ENCODE measurements at regions not wholly inside any gene's neighbourhood (a gene's known extent, or its start where the extent isn't known, plus 50 kb on each side); places are given as distances from the start of the nearest gene placed in this dataset.
"Not testable (repeated sequence)": the region's sequence is repeated elsewhere in the genome, so short reads cannot be mapped to it uniquely, and the experiment has no call there.

- intact Hi-C loops (cut with DNase I; ENCODE audit: low total_unique reads), result no loop called here
- H3K9me3 ChIP-seq, result no peaks in the 10 kb centered on the region
- no peak overlapping the region for H3K4me3 ChIP-seq
- peaks cover 0 to 6% (median 0%) of the 10 kb centered on the region in 4 donors for H3K4me1 ChIP-seq
- H3K36me3 ChIP-seq, result no peaks in the 10 kb centered on the region
- no peaks in the 10 kb centered on the region for H3K27me3 ChIP-seq
- no peak overlapping the region for H3K27ac ChIP-seq
- no peak for DNase-seq
- no peak for TF ChIP-seq CTCF (IDR thresholded peaks at IDR 0.05)
Observed at GRCh38 chr7:83259064-83259463, 96.4 kb upstream of the PCLO start.

- DNase-seq, result no peak
- no peak overlapping the region for H3K27ac ChIP-seq
- no peaks in the 10 kb centered on the region for H3K27me3 ChIP-seq
- H3K4me3 ChIP-seq, result no peak overlapping the region
- H3K9me3 ChIP-seq, result peaks cover 0 to 5% (median 0%) of the 10 kb centered on the region in 3 donors
- intact Hi-C loops (cut with DNase I; ENCODE audit: low total_unique reads), result no loop called here
- TF ChIP-seq CTCF (IDR thresholded peaks at IDR 0.05), result no peak
- H3K36me3 ChIP-seq, result no peaks in the 10 kb centered on the region
- H3K4me1 ChIP-seq, result no peaks in the 10 kb centered on the region
Observed at GRCh38 chr7:83248000-83248399, 85.3 kb upstream of the PCLO start.

- H3K36me3 ChIP-seq; H3K27ac ChIP-seq; intact Hi-C loops (cut with DNase I; ENCODE audit: low total_unique reads): not testable (repeated sequence)
Observed at GRCh38 chr7:83219231-83219630, 56.5 kb upstream of the PCLO start.

GRCh38 chr7:83212883-83213282 lies 50.2 kb upstream of the PCLO start:
- no peak for DNase-seq
- H3K27me3 ChIP-seq, result no peaks in the 10 kb centered on the region
- no peak overlapping the region for H3K4me3 ChIP-seq
- H3K27ac ChIP-seq, result no peak overlapping the region
- no peak for TF ChIP-seq CTCF (IDR thresholded peaks at IDR 0.05)
- intact Hi-C loops (cut with DNase I; ENCODE audit: low total_unique reads), result no loop called here
- no peaks in the 10 kb centered on the region for H3K36me3 ChIP-seq
- no peaks in the 10 kb centered on the region for H3K4me1 ChIP-seq
- H3K9me3 ChIP-seq, result no peaks in the 10 kb centered on the region

More at GRCh38 chr7:83219231-83219630, 56.5 kb upstream of the PCLO start:
- not testable (repeated sequence) for H3K4me1 ChIP-seq, H3K4me3 ChIP-seq, H3K9me3 ChIP-seq, H3K27me3 ChIP-seq
- peak in 1 of 2 donors; percentile 62 for DNase-seq
